ENCODE measurements at regions not wholly inside any gene's neighbourhood (a gene's known extent, or its start where the extent isn't known, plus 50 kb on each side); places are given as distances from the start of the nearest gene placed in this dataset.

- TF ChIP-seq CTCF (IDR thresholded peaks at IDR 0.05; ENCODE audit: low read depth, low read length, missing control alignments): no peak
- H3K4me3 ChIP-seq (replicated peaks; ENCODE audit: low read depth, low read length): no peak overlapping the region
- no peak for DNase-seq (ENCODE audit: extremely low read depth, low read depth)
Measured at GRCh38 chr2:126212735-126213134, 443.2 kb upstream of the GYPC start.

GRCh38 chr2:126219081-126219480 lies 436.9 kb upstream of the GYPC start:
- no peak for DNase-seq (ENCODE audit: extremely low read depth, low read depth)

GRCh38 chr2:126220331-126220730 lies 435.6 kb upstream of the GYPC start:
- no peak overlapping the region for H3K4me3 ChIP-seq (replicated peaks; ENCODE audit: low read depth, low read length)
- DNase-seq (ENCODE audit: extremely low read depth, low read depth): no peak
- no peak for TF ChIP-seq CTCF (IDR thresholded peaks at IDR 0.05; ENCODE audit: low read depth, low read length, missing control alignments)

More at GRCh38 chr2:126219081-126219480, 436.9 kb upstream of the GYPC start:
- no peak for TF ChIP-seq CTCF (IDR thresholded peaks at IDR 0.05; ENCODE audit: low read depth, low read length, missing control alignments)
- H3K4me3 ChIP-seq (replicated peaks; ENCODE audit: low read depth, low read length): no peak overlapping the region

GRCh38 chr2:126221506-126221905 lies 434.5 kb upstream of the GYPC start:
- no peak overlapping the region for H3K4me3 ChIP-seq (replicated peaks; ENCODE audit: low read depth, low read length)
- DNase-seq (ENCODE audit: extremely low read depth, low read depth): no peak
- no peak for TF ChIP-seq CTCF (IDR thresholded peaks at IDR 0.05; ENCODE audit: low read depth, low read length, missing control alignments)

- no peak for DNase-seq (ENCODE audit: extremely low read depth, low read depth)
- TF ChIP-seq CTCF (IDR thresholded peaks at IDR 0.05; ENCODE audit: low read depth, low read length, missing control alignments): no peak
- H3K4me3 ChIP-seq (replicated peaks; ENCODE audit: low read depth, low read length): no peak overlapping the region
Measured at GRCh38 chr2:126222278-126222677, 433.7 kb upstream of the GYPC start.

- no peak overlapping the region for H3K4me3 ChIP-seq (replicated peaks; ENCODE audit: low read depth, low read length)
- no peak for TF ChIP-seq CTCF (IDR thresholded peaks at IDR 0.05; ENCODE audit: low read depth, low read length, missing control alignments)
- DNase-seq (ENCODE audit: extremely low read depth, low read depth): no peak
Measured at GRCh38 chr2:126224776-126225175, 431.2 kb upstream of the GYPC start.

- DNase-seq (ENCODE audit: extremely low read depth, low read depth): no peak
- no peak for TF ChIP-seq CTCF (IDR thresholded peaks at IDR 0.05; ENCODE audit: low read depth, low read length, missing control alignments)
Measured at GRCh38 chr2:126227250-126227649, 428.7 kb upstream of the GYPC start.

More at GRCh38 chr2:126227250-126227649, 428.7 kb upstream of the GYPC start:
- H3K4me3 ChIP-seq (replicated peaks; ENCODE audit: low read depth, low read length): no peak overlapping the region

Data from HFF-Myc (cell line).